Endothelial cell of umbilical vein (primary cell): ENCODE measurements at regions not wholly inside any gene's neighbourhood (a gene's known extent, or its start where the extent isn't known, plus 50 kb on each side); places are given as distances from the start of the nearest gene placed in this dataset.
"Not testable (repeated sequence)": the region's sequence is repeated elsewhere in the genome, so short reads cannot be mapped to it uniquely, and the experiment has no call there.

ENCODE experiments used
- BruUV-seq: library from RNA; stranded (reverse); fragments of 400-500 nt; replicated peaks from 2 replicates; lab custom pipeline; 2021; lab: Mats Ljungman, UMichigan
- CTCF ChIA-PET: fragments of 300-600, 350-600 bp; sonication (Branson Sonifier 250); formaldehyde crosslinking; loops from one replicate; lab custom pipeline; 2021; ENCODE audit warnings: antibody characterized with exemption, inconsistent platforms; lab: Charles Lee
- POLR2A ChIA-PET: fragments of 300-600, 350-600 bp; sonication (Branson Sonifier 250); formaldehyde crosslinking; loops from one replicate; lab custom pipeline; 2021; ENCODE audit warnings: antibody characterized with exemption, inconsistent platforms; lab: Charles Lee
- DNase-seq: peaks from one replicate; pipeline ENCODE4 v3.0.0-alpha.2; 2011; ENCODE audit warnings: low read depth, low spot score
- FAIRE-seq: peaks from 2 replicates; lab custom pipeline; 2011; peaks lifted over from hg19 to GRCh38; lab: Jason Lieb, UNC
- H2AFZ ChIP-seq: 2 replicates; pipeline ENCODE4 v1.6.0; 2012; ENCODE audit warnings: low read depth, low read length, control low read depth, inconsistent platforms
- H3K27ac ChIP-seq: 2 replicates; pipeline ENCODE4 v1.5.1; 2011; ENCODE audit warnings: low read depth, mild to moderate bottlenecking, control low read depth, low read length, moderate library complexity; ENCODE audit not compliant: insufficient read depth
- H3K27me3 ChIP-seq, 2 experiments: 2 replicates each; pipeline versions ENCODE4 v1.6.0 to v1.6.1; 2011; ENCODE audit warnings: low read length in 2 of 2, mixed read lengths in 1 of 2; ENCODE audit not compliant: control insufficient read depth in 2 of 2, insufficient read depth in 2 of 2
- H3K36me3 ChIP-seq, 2 experiments: 2 replicates in 1 of 2; 3 replicates in 1 of 2; pipeline ENCODE4 v1.5.1; 2011; ENCODE audit warnings: low read length in 2 of 2, mild to moderate bottlenecking in 1 of 2, moderate library complexity in 1 of 2; ENCODE audit not compliant: control insufficient read depth in 2 of 2, insufficient read depth in 2 of 2; ENCODE audit errors: extremely low read depth in 1 of 2
- H3K4me1 ChIP-seq: 3 replicates; pipeline ENCODE4 v1.5.1; 2011; ENCODE audit warnings: mild to moderate bottlenecking, low read length; ENCODE audit not compliant: control insufficient read depth, insufficient read depth; ENCODE audit errors: extremely low read depth
- H3K4me2 ChIP-seq: 2 replicates; pipeline ENCODE4 v1.6.1; 2011; ENCODE audit warnings: low read length, control low read depth, mixed read lengths; ENCODE audit not compliant: insufficient read depth
- H3K4me3 ChIP-seq, 3 experiments: fragments of 200-600 bp in 1 of 3; sonication (generic), shearing (Covaris generic) in 1 of 3; replicated peaks in 1 of 3; 2 replicates each; pipeline ENCODE4 v1.5.1; 2011 to 2016; ENCODE audit warnings: control low read depth in 3 of 3, low read length in 3 of 3, mild to moderate bottlenecking in 2 of 3, inconsistent platforms in 1 of 3, low read depth in 1 of 3, moderate library complexity in 1 of 3; ENCODE audit not compliant: insufficient read depth in 1 of 3
- H3K79me2 ChIP-seq: 2 replicates; pipeline ENCODE4 v1.6.0; 2012; ENCODE audit warnings: low read length, inconsistent platforms; ENCODE audit not compliant: control insufficient read depth, insufficient read depth
- H3K9ac ChIP-seq: replicated peaks from 2 replicates; pipeline ENCODE3; 2011; ENCODE audit warnings: low read length, control low read depth; ENCODE audit not compliant: insufficient read depth; ENCODE audit errors: extremely low read depth
- H3K9me1 ChIP-seq: replicated peaks from 3 replicates; pipeline ENCODE4 v1.6.0; 2011; ENCODE audit warnings: mild to moderate bottlenecking, low read length; ENCODE audit not compliant: control insufficient read depth, insufficient read depth; ENCODE audit errors: extremely low read depth
- H3K9me3 ChIP-seq: replicated peaks from 2 replicates; pipeline ENCODE4 v1.5.1; 2012; ENCODE audit warnings: low read length, inconsistent platforms; ENCODE audit not compliant: control insufficient read depth, insufficient read depth
- H4K20me1 ChIP-seq: replicated peaks from 2 replicates; pipeline ENCODE3; 2011; ENCODE audit warnings: mild to moderate bottlenecking, low read length; ENCODE audit not compliant: control insufficient read depth, insufficient read depth; ENCODE audit errors: extremely low read depth
- dilution Hi-C: fragments of 300-500 bp; cut with MboI; formaldehyde crosslinking; loops from one replicate; pipeline ENCODE4 v1.15.0; 2019; ENCODE audit warnings: low sequenced_read_pairs; ENCODE audit not compliant: extremely low pct_ligation_motif_present
- intact Hi-C: fragments of 100-400 bp; cut with micrococcal nuclease; formaldehyde crosslinking; loops from one replicate; pipeline ENCODE4 v1.10.0; 2022

- H3K27me3 ChIP-seq, H3K4me2 ChIP-seq, CTCF ChIA-PET, H3K9ac ChIP-seq, DNase-seq, H3K36me3 ChIP-seq, H4K20me1 ChIP-seq, H3K79me2 ChIP-seq, BruUV-seq, H3K4me3 ChIP-seq, H3K27ac ChIP-seq, intact Hi-C loops, FAIRE-seq, H3K4me1 ChIP-seq, H3K9me3 ChIP-seq, H3K9me1 ChIP-seq, H2AFZ ChIP-seq, dilution Hi-C loops, POLR2A ChIA-PET: not testable (repeated sequence)
Observed at GRCh38 chr4:3893590-3893989, 127.4 kb downstream of the ADRA2C start.

GRCh38 chr4:3894086-3894959 lies 128.1 kb downstream of the ADRA2C start:
- H3K4me2 ChIP-seq, dilution Hi-C loops, H3K9me3 ChIP-seq, intact Hi-C loops, CTCF ChIA-PET, BruUV-seq, DNase-seq, H3K9me1 ChIP-seq, H4K20me1 ChIP-seq, POLR2A ChIA-PET, H3K9ac ChIP-seq, H3K27me3 ChIP-seq, H3K4me1 ChIP-seq, H2AFZ ChIP-seq, H3K4me3 ChIP-seq, H3K27ac ChIP-seq, H3K36me3 ChIP-seq, H3K79me2 ChIP-seq, FAIRE-seq: not testable (repeated sequence)
